ENCODE measurements at regions not wholly inside any gene's neighbourhood (a gene's known extent, or its start where the extent isn't known, plus 50 kb on each side); places are given as distances from the start of the nearest gene placed in this dataset.

- TF ChIP-seq CTCF (IDR thresholded peaks at IDR 0.05; ENCODE audit: insufficient read depth in 1 of 2, low read depth in 1 of 2, low read length in 1 of 2, severe bottlenecking in 1 of 2, unreplicated experiment in 1 of 2), result no peak
- Mint-ChIP-seq H3K27ac (ENCODE audit: unreplicated experiment) (no peak overlapping the region), H3K4me3 (ENCODE audit: unreplicated experiment) (no peak overlapping the region), H3K27me3 (ENCODE audit: insufficient read depth, unreplicated experiment) (peaks cover 3% of the 10 kb centered on the region), H3K9me3 (ENCODE audit: unreplicated experiment) (no peaks in the 10 kb centered on the region), H3K36me3 (ENCODE audit: insufficient read depth, unreplicated experiment) (no peaks in the 10 kb centered on the region), H3K4me1 (ENCODE audit: low read depth, unreplicated experiment) (no peaks in the 10 kb centered on the region)
- H3K36me3 ChIP-seq (ENCODE audit: control insufficient read depth, insufficient read depth, low read length), result no peaks in the 10 kb centered on the region
- no peak overlapping the region for H3K4me3 ChIP-seq (ENCODE audit: low read depth, low read length)
- H3K9me3 ChIP-seq, result no peaks in the 10 kb centered on the region; the same call in 1 of the 2 replicates
- H3K27me3 ChIP-seq (replicated peaks; ENCODE audit: control insufficient read depth, insufficient read depth, low read length), result no peaks in the 10 kb centered on the region
- intact Hi-C loops (cut with micrococcal nuclease; ENCODE audit: unreplicated experiment), result no loop called here
- CTCF ChIA-PET, result no interaction called here
- no peak for DNase-seq
- POLR2A ChIA-PET, result no interaction called here
- BruUV-seq (replicated peaks), result no TSS peak
- H3K4me1 ChIP-seq, result no peaks in the 10 kb centered on the region
Measured at GRCh38 chr2:4217737-4218136, 514.4 kb downstream of the DCDC2C start.

- DNase-seq, result no peak
- no peaks in the 10 kb centered on the region for H3K9me3 Mint-ChIP-seq (ENCODE audit: unreplicated experiment)
- H3K4me1 Mint-ChIP-seq (ENCODE audit: low read depth, unreplicated experiment), result no peaks in the 10 kb centered on the region
- no peak overlapping the region for H3K4me3 ChIP-seq (ENCODE audit: low read depth, low read length)
- TF ChIP-seq CTCF (IDR thresholded peaks at IDR 0.05; ENCODE audit: insufficient read depth in 1 of 2, low read depth in 1 of 2, low read length in 1 of 2, severe bottlenecking in 1 of 2, unreplicated experiment in 1 of 2), result no peak
- BruUV-seq (replicated peaks), result no TSS peak
- no peaks in the 10 kb centered on the region for H3K36me3 ChIP-seq (ENCODE audit: control insufficient read depth, insufficient read depth, low read length)
- H3K27me3 ChIP-seq (replicated peaks; ENCODE audit: control insufficient read depth, insufficient read depth, low read length), result no peaks in the 10 kb centered on the region
- H3K9me3 ChIP-seq, result no peaks in the 10 kb centered on the region; the same call in 1 of the 2 replicates
- intact Hi-C loops (cut with micrococcal nuclease; ENCODE audit: unreplicated experiment), result no loop called here
- ChIA-PET CTCF (no interaction called here), POLR2A (no interaction called here)
- H3K27me3 Mint-ChIP-seq (ENCODE audit: insufficient read depth, unreplicated experiment), result peaks cover 3% of the 10 kb centered on the region
- H3K4me3 Mint-ChIP-seq (ENCODE audit: unreplicated experiment), result no peak overlapping the region
- no peaks in the 10 kb centered on the region for H3K4me1 ChIP-seq
- H3K27ac Mint-ChIP-seq (ENCODE audit: unreplicated experiment), result no peak overlapping the region
- H3K36me3 Mint-ChIP-seq (ENCODE audit: insufficient read depth, unreplicated experiment), result no peaks in the 10 kb centered on the region
Measured at GRCh38 chr2:4219101-4219500, 515.7 kb downstream of the DCDC2C start.

- intact Hi-C loops (cut with micrococcal nuclease; ENCODE audit: unreplicated experiment), result no loop called here
- POLR2A ChIA-PET, result no interaction called here
Measured at GRCh38 chr2:4219571-4219970, 516.2 kb downstream of the DCDC2C start.

More at GRCh38 chr2:4219571-4219970, 516.2 kb downstream of the DCDC2C start:
- no peaks in the 10 kb centered on the region for H3K36me3 Mint-ChIP-seq (ENCODE audit: insufficient read depth, unreplicated experiment)
- no peaks in the 10 kb centered on the region for H3K4me1 Mint-ChIP-seq (ENCODE audit: low read depth, unreplicated experiment)
- Histone ChIP-seq H3K27me3 (replicated peaks; ENCODE audit: control insufficient read depth, insufficient read depth, low read length) (no peaks in the 10 kb centered on the region), H3K4me1 (no peaks in the 10 kb centered on the region), H3K4me3 (ENCODE audit: low read depth, low read length) (no peak overlapping the region), H3K9me3 (no peaks in the 10 kb centered on the region; the same call in 1 of the 2 replicates), H3K36me3 (ENCODE audit: control insufficient read depth, insufficient read depth, low read length) (no peaks in the 10 kb centered on the region)
- H3K4me3 Mint-ChIP-seq (ENCODE audit: unreplicated experiment), result no peak overlapping the region
- H3K27ac Mint-ChIP-seq (ENCODE audit: unreplicated experiment), result no peak overlapping the region
- TF ChIP-seq CTCF (IDR thresholded peaks at IDR 0.05; ENCODE audit: insufficient read depth in 1 of 2, low read depth in 1 of 2, low read length in 1 of 2, severe bottlenecking in 1 of 2, unreplicated experiment in 1 of 2), result no peak
- H3K27me3 Mint-ChIP-seq (ENCODE audit: insufficient read depth, unreplicated experiment), result no peaks in the 10 kb centered on the region
- no peak for DNase-seq
- BruUV-seq (replicated peaks), result no TSS peak
- no peaks in the 10 kb centered on the region for H3K9me3 Mint-ChIP-seq (ENCODE audit: unreplicated experiment)
- CTCF ChIA-PET, result no interaction called here

Data from Caco-2 (cell line).